Daoy (cell line): ENCODE measurements at regions not wholly inside any gene's neighbourhood (a gene's known extent, or its start where the extent isn't known, plus 50 kb on each side); places are given as distances from the start of the nearest gene placed in this dataset.

Source experiments
- DNase-seq: peaks from one replicate; pipeline ENCODE4 v3.0.0-alpha.2; 2015; ENCODE audit warnings: low read depth

DNA sequence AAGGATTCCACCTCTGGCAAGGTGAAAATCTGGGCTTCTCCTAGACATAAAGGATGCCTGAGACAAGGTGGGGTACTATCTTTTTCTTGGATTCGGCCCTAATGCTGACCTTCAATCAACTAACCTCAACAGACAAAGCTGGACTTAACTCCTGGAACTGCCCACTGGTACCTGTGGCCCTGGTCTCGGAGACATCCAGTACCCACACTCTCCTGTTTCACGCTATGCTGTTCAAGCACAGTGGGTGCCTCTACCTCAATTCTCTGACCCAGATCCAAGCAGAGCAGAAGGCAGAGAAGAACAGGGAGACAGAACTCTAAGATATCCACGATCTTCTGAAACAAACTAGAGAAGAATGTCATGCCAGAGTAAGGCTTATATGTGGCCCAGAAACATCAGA is 189.8 kb upstream of the FOXQ1 start:
- no peak for DNase-seq

- DNase-seq: no peak
Observed at GRCh38 chr6:1118287-1118647, 193.6 kb upstream of the FOXQ1 start.

DNA sequence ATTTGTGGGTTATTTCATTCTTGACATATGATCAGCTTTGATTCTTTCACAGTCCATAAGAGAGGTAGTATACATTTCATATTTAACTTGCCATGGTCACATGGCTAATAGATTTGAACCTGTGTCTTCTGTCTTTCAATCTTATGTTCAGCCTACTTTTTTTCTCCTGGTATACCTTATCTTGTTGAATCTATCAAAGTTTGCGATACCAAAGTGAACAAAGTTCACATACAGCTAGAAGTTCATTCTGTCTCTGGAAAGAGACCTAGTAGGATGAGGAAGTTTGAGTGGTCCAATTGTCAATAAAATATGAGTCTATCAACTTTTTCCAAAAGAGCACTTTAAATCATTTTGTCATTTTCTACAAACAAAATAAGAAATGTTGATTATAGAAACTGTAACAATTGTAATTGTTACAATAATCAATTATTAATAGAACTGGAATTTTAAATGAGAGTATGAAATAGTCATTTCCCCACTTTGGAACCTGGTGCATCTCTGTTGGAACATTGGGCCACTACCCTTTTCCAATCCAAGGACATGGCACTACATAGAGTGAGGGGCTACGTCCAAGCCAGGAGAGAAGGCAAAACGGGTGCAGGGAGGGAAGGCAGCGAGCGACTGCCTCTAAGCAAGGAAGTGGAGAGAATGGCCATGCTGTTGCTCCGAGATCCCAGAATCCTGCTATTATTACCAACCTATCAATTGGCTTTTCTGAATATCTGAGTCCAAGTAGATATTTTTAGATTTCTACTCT is 194.2 kb upstream of the FOXQ1 start:
- no peak for DNase-seq

GRCh38 chr6:1116149-1116548 is 195.7 kb upstream of the FOXQ1 start:
- DNase-seq: no peak

GRCh38 chr6:1113916-1114540 is 197.9 kb upstream of the FOXQ1 start:
- DNase-seq: no peak

DNA sequence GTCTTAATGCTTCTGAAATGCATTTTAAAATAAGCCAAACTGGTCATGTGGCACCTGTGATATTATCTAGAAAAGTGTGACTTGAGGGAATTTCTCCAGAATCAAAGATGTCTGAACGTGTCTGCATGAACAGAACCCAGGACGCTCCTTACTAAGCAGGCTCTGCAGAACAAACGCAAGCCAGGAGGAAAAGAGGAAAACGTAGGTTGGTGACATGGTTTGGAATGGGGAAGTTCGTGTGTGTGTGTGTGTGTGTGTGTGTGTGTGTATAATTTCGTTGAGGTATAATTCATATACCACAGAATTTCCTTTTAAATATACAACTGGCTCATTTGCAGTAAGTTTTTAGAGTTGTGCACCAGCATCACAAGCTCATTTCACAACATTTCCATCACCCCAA is 200.5 kb upstream of the FOXQ1 start:
- DNase-seq: no peak

DNA sequence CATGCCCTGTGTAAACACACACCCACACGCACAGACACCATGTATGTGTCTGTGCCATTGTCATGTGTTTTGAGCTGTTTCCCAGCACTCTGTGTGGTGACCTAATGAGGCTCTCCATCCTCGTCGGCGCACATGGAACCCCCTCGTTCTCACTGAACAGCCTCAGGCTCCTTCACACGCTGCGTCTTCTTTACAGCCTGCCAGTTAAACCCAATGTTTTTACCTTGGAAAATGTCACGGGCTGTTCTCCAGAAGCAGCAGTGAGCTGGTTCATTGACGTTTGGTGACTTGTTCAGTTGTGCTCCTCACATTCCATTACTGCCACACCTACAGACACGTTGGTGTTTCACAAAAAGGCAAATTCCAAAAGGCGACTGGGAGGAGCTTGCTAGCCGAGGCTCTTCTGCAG is 201.0 kb upstream of the FOXQ1 start:
- DNase-seq: no peak

GRCh38 chr6:1110164-1110563 is 201.7 kb upstream of the FOXQ1 start:
- peak; percentile 28 for DNase-seq

DNA sequence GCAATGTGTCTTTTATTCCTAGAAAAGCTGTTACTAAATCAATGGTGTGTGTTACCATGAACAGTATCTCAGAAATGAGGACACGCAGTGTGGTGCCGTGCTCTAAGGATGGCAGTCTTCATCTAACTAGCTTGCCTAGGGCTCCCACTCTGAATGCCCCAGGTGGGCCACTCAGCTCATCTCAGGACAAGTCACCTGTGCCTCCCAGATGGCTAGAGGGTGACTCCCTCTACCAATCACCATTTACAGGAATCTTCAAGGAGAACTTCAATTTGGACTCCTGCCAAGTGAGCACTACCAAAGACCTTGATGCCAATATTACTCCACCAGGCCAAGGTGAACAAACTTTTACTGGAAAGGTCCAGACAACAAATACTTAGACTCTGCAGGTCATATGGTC is 202.8 kb upstream of the FOXQ1 start:
- no peak for DNase-seq

GRCh38 chr6:1108198-1108597 is 203.7 kb upstream of the FOXQ1 start:
- no peak for DNase-seq

DNA sequence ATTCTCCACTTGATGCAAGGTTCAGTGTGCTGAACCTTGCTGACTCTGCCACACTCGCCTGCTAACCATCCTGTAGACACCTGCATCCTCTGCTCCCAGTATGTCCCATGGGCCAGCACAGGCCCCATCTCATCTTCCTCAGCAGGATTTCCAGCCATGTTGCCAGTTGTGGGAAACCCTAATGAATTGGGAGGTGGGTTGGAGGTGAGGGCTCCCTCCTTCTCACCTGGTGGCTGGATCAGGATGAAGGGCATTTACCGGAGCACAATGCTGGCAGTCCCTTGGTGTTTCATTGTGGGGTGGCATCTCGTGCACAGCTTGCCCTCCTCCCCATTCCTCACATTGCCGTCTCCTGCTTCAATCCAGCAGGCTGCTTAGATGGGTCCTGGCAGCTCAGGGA is 204.3 kb upstream of the FOXQ1 start:
- DNase-seq: no peak

DNA sequence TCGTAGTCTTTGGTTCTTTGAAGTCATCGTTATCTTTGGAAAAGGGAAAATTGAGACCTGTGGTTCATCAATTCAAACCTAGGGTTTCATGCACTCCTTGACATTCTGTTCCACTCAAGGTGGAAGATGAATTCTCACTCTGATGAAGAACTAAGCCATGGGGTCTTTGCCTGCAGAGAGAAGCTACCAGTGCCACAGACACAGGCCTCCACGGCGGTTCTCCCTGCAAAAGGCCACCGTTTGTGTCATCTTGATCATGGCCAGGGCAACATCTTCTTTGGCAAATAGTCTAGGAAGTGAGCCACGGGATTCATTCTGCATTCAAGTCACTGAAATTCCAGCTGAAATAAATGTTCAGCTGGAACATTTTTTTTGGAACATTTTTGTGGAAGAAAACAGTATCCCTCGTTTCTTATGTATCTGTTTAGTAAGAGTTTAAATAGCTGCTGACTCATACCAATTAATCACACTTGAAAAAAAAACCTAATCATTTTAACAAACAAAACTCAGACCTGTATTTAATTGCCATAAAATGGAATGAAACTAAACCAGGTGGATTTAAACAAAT is 206.0 kb upstream of the FOXQ1 start:
- no peak for DNase-seq

DNA sequence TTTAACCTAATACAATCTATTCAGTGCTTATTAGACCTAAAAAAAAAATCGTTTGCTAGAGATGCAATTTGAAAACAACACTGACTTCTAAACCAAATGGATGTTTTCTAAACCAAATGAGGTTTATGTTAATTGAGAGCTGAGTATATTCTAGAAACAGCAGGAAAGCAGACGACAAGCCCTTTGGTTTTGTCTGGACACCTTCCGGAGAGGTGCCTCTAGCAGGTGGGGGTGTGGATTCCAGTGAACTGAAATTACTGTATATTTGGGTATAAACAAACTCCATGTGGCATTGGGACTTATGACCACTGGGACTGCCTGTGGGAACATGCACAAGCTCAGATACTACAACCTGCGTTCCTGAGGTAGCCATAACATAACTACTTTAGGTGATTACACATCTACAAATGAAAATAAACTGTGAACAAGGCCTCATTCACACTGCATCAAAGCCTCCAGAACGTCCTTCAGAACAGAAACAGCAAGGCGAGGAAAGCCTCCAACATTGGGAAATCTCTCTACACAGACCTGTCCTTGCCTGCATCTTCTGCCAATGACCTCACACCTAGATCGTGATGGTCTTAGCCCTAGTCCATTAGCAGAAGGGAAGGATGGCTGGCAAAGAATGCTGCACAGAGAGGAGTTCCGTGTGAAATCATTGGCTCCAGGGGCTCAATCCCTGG is 206.8 kb upstream of the FOXQ1 start:
- no peak for DNase-seq

DNA sequence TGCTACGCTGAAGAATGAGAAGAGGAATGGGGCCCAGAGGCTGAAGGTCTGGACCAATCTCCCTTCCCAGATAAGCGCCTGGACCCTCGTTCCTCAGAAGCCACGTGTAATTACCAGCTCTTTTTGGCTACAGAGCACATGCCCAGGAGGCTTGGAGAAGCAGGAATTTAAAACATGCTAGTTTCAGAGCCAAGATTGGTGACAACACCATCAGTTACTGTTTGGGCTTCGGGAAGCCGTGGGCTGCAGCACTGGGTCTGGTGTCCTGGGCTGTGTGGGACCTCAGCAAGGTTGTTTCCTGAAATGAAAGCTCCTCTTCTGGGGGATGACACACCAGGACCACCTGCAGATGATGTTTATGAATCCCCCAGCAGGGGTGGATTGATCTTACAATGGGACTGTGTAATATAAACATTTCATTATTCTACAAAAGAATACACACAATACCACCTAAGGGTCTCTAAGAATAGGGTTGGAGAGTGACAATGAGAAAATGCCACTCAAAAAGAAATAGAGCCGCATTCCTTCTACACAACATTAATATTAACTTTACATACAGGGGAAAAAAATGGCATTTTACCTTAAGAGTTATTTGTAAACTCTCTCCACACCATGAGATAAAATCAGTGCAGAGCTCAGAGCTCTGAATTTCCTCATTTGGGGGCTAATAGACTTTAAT is 207.8 kb upstream of the FOXQ1 start:
- no peak for DNase-seq

DNA sequence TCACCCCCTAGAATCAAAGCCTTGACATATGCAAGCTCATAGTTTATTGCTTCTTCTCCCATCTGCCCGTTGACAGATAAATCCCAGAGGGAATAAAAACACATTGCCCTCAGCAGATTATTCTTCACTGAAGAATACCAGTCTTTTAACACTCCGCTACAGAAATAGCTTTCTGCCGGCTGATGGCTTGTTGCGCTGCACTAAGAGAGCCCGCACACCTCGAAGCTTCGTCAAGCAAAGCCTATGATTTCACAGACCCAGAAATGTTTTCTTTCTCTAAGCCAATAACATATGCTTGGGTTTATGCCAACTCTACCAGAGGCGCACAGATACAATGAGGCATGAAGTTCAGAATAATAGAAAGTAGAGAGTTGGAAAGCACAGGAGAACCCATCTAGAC is 208.9 kb upstream of the FOXQ1 start:
- DNase-seq: no peak

DNA sequence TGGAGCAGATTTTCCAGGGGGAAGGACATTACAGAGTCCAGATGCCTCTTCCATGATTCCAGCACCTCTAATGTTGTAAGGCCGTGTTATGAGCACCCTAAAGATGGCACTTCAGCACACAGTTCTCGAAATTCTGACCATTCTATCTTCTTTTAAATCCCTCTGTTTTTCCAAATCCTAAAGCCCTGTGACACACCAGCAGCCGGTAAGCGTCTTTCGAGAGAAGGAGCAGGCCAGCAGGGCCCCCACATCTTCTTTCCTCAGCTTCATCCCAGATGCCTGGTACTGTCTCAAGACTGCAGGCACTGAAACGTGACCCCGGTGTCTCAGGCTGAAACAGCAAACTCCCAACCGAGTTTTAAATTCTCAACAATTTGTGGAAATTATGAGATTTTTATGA is 211.6 kb upstream of the FOXQ1 start:
- no peak for DNase-seq

- no peak for DNase-seq
Observed at GRCh38 chr6:1099264-1099663, 212.6 kb upstream of the FOXQ1 start.

DNA sequence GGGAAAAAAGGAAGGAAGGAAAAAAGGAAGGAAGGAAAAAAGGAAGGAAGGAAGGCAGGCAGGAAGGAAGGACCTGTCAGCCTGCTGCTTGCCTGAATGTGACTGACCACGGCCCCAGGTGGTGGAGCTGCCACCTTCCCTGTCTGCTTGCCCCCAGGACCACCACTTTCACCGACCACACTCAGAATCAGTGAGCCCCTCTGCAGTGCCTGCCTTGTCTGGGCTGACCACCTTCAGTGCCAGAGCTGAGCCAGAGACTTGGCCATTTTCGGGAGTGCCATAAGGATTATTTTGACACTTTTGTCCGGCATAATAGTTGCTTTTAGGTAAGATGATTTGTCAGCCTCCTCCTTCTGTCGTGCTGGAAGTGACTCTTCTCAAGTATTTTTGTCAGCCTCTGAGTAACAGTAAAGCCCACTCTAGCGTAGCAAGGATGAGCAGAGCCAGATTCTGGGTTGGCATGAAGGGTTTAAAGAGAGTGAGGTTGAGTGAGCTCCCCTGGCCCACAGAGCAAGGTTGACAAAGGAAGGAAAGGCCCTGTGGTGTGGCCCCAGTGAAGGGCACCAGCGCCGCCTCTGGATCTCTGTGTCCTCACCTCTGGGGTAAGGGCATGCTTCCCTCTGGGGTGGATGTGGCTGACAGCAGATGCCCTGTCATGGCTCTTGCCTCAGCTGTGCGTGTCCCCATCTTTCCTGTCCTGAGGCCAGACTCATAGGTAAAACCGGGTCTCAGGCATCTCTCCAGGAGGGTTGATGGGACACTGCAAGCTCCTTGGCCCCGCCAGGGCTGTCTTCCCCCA is 214.7 kb upstream of the FOXQ1 start:
- DNase-seq: no peak

- DNase-seq: no peak
Observed at GRCh38 chr6:1094306-1094705, 217.6 kb upstream of the FOXQ1 start.

GRCh38 chr6:1091900-1092299 is 220.0 kb upstream of the FOXQ1 start:
- no peak for DNase-seq

DNA sequence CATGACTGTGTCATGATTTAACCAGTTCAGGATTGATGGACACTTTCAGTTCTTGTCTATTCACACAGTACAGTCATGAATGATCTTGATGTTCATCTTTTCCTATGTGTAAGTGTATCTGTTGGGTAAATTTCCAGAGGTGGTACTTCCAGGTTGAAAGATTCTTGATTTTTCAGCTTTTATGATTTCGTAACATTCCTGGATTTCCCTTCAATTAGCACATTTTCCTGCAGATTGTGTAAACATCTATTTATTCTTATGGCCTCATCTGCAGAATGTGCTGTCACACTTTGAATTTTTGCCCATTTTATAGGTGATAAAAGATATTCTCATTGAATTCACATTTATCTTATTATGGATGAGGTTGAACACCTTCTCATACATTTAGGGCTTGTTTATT is 222.0 kb upstream of the FOXQ1 start:
- DNase-seq: no peak
